VCaP (cell line): ENCODE measurements at regions not wholly inside any gene's neighbourhood (a gene's known extent, or its start where the extent isn't known, plus 50 kb on each side); places are given as distances from the start of the nearest gene placed in this dataset.

Experiments used
- H3K27ac ChIP-seq: fragments of 450-650 bp; 2 replicates; pipeline ENCODE4 v1.5.1; 2017
- TF ChIP-seq, protein P1 (sequence below): fragments of 450-650 bp; conservative IDR thresholded peaks from 2 replicates; pipeline ENCODE4 v1.5.1; 2017; ENCODE audit warnings: mild to moderate bottlenecking, moderate library complexity

DNA sequence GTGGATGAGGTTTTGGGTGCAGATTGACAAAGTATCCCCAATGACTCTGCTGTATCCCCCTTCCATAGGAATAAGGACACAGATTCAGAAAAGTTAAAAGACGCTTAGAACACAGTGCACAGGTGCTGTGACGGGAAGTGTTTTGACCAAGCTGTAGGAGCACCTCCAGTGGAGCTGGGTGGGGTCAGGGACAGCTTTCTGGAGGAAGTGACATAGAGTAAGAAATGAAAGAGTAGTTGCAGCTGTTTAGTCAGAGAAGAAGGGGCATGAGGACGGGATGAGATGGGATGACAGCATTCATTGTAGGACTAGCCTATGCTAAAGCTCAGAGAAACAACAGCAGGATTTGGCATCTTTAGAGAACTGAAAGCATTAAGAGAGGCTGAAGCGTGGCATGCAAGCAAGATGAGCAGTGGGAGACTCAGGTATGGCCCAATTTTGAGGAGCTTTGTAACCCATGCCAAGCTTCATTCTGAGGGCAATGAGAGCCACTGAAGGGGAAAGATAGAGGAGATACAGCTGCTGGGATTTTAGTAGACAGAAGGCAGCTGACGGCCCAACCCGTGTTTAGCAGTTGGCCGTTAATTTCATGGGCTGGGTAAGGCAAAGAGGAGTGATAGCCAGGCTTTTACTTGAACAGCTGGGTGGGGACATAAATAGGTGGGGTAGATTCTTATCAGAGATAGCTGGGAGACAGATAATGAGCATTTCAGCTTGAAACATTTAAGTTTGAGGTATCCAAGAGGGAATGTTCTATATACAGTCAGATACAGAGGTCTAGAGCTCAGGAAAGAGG lies 131.8 kb upstream of the KRAS start:
- no peak overlapping the region for H3K27ac ChIP-seq
- TF ChIP-seq, protein P1, sequence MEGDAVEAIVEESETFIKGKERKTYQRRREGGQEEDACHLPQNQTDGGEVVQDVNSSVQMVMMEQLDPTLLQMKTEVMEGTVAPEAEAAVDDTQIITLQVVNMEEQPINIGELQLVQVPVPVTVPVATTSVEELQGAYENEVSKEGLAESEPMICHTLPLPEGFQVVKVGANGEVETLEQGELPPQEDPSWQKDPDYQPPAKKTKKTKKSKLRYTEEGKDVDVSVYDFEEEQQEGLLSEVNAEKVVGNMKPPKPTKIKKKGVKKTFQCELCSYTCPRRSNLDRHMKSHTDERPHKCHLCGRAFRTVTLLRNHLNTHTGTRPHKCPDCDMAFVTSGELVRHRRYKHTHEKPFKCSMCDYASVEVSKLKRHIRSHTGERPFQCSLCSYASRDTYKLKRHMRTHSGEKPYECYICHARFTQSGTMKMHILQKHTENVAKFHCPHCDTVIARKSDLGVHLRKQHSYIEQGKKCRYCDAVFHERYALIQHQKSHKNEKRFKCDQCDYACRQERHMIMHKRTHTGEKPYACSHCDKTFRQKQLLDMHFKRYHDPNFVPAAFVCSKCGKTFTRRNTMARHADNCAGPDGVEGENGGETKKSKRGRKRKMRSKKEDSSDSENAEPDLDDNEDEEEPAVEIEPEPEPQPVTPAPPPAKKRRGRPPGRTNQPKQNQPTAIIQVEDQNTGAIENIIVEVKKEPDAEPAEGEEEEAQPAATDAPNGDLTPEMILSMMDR, result no peak

DNA sequence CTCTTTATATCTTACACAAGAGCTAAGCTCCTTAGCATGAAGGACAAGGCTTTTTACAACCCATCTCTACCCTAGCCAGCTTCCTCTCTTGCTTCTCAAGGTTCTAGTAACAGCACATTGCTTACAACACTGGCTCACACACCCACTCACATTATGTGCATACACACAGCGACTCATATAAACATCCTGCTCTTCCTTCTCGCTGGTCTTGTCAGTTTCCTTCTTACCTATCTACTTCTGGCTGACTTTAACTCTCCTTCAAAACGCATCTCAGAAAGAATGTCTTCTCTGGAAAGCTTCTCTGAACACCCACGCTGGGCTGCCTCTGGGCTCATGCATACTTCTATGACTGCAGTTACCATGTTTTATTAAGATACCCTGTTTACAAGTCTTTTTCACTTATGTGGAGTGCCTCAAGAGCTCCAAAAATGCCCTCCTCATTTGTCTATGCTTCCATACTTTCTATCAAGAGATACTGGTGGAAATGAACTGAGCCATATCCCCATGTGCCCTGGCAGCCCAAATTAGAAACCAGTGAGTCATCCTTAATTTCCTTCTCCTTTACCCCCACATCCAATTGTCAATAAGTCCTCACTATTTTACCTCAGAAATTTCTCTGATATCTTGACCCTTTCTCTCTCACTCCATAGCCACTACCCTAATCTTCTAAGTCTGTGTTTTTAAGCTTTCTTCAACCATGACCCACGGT lies 126.9 kb upstream of the KRAS start:
- TF ChIP-seq, protein P1, result no peak
- no peak overlapping the region for H3K27ac ChIP-seq

DNA sequence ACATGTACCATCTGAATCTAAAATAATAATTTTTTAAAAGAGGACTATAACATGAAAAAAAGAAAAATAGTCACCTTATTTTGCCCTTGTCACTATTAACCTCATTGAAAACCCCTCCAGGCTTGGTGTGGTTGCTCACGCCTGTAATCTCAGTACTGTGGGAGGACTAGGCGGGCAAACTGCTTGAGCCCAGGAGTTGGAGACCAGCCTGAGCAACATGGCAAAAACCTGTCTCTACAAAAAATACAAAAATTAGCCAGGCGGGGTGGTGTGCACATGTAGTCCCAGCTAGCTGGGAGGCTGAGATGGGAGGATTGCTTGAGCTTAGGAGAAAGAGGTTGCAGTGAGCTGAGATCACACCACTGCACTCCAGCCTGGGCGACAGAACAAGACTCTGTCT lies 126.3 kb upstream of the KRAS start:
- TF ChIP-seq, protein P1, result no peak
- no peak overlapping the region for H3K27ac ChIP-seq

DNA sequence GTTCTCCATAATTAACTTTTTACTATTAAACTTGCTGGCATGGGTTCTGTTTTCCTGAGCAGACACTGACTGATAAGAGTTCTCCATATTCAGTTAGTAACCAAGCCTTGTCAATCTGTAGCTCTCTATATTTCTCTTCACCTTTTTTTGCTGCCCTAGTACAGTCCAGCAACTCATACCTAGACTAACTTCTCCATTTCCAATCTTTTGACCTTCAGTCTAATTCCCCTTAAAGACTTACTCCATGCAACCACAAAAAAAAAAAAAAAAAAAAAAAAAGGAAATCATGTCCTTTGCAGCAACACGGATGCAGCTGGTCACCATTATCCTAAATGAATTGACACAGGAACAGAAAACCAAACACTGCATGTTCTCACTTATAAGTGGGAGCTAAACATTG lies 125.7 kb upstream of the KRAS start:
- no peak overlapping the region for H3K27ac ChIP-seq
- TF ChIP-seq, protein P1, result no peak

DNA sequence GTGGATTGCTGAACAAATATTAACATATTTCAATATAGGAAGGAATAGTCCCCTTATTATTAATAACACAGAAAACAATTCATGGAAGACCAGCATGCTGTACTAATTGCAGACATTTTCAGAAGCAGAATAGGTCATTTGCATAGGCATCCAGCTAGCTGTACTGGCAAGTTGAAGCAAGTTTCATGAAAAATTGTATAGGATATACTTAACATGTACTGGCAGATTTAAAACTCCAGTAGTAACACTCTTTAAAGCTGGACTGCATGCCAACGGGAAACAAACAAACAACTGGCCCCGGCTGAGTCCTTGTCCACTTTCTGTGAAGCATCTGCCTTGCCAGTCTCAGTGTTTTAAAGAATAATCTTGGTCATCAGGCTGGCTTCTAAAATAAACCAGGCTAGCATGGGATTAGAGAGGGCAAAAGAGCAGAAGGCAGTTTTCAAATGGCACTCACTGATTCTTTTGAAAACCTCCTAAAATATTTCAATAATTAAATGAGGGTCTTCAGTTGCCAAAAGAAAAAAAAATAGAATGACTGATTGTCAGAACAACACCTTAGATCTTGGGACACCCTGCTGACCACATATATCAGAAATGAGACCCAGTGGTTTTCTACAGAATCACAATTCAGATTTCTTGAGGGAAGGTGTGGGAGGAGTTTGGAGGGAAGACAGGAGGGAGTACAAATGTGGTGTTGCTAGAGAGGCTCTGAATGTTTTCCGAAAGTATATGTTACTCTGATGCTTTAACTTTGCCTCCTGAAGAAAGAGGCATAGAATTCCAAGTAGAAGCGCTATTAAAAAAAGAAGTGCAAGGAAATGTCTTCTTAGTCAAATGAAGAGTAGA lies 122.5 kb upstream of the KRAS start:
- TF ChIP-seq, protein P1, result no peak
- no peak overlapping the region for H3K27ac ChIP-seq

DNA sequence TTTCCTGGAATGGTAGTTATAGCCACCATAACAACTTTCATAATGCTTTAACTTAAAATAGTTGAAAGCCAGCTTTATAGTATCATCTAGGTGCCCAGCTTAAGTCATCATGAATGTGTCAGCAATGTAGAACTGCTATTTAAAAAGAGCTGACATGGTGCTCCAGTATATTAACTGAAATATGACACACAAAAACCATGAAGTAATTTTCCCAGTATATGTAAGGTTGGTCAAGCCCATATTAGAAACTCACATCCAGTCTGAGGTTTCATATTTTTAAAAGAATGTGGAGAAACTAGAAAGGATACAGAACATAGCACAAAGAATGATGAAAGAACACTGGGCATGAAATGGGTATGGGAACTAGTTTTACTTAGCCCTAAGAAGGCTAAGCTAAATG lies 121.3 kb upstream of the KRAS start:
- H3K27ac ChIP-seq, result no peak overlapping the region
- TF ChIP-seq, protein P1, result no peak

DNA sequence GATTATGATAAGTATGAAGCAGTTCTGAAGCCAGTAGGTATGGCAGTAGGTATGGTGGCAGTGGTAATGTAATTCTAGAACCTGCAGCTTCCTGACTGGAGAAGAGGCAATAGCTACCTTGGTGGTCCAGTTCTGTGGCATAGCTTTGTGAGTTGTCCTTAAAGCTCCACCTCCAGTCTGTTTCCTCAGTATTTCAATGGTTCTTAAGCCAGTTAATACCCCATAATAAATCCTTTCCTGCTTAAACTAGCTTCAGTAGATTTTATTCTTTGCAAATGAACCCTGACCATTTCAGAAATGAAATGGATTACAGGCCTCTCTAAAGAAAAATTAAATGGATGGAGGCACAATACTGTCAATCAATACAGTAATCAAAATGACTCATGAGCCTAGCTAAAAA lies 117.8 kb upstream of the KRAS start:
- TF ChIP-seq, protein P1, result no peak

More for the DNA sequence above, 117.8 kb upstream of the KRAS start:
- no peak overlapping the region for H3K27ac ChIP-seq
